ENCODE measurements at regions not wholly inside any gene's neighbourhood (a gene's known extent, or its start where the extent isn't known, plus 50 kb on each side); places are given as distances from the start of the nearest gene placed in this dataset.

- H3K9me3 ChIP-seq (ENCODE audit: control insufficient read depth, low read length, poor library complexity, severe bottlenecking), result no peaks in the 10 kb centered on the region
- Mint-ChIP-seq H3K27me3 (no peaks in the 10 kb centered on the region), H3K27ac (no peak overlapping the region), H3K36me3 (ENCODE audit: low read depth) (no peaks in the 10 kb centered on the region), H3K4me1 (no peaks in the 10 kb centered on the region), H3K4me3 (no peak overlapping the region)
- DNase-seq, result no peak
- ATAC-seq, result no peak
Observed at GRCh38 chr3:168467115-168467714, 371.5 kb upstream of the GOLIM4 start.

GRCh38 chr3:168461793-168462192 lies 366.1 kb upstream of the GOLIM4 start:
- DNase-seq, result no peak
- no peak for ATAC-seq
- Mint-ChIP-seq H3K36me3 (ENCODE audit: low read depth) (no peaks in the 10 kb centered on the region), H3K27ac (no peak overlapping the region), H3K4me3 (no peak overlapping the region), H3K4me1 (no peaks in the 10 kb centered on the region), H3K27me3 (no peaks in the 10 kb centered on the region)
- no peaks in the 10 kb centered on the region for H3K9me3 ChIP-seq (ENCODE audit: control insufficient read depth, low read length, poor library complexity, severe bottlenecking)

GRCh38 chr3:168459226-168459784 lies 363.6 kb upstream of the GOLIM4 start:
- Mint-ChIP-seq H3K36me3 (ENCODE audit: low read depth) (no peaks in the 10 kb centered on the region), H3K27me3 (no peaks in the 10 kb centered on the region), H3K4me3 (no peak overlapping the region), H3K27ac (no peak overlapping the region), H3K4me1 (no peaks in the 10 kb centered on the region)
- ATAC-seq (no peak), DNase-seq (no peak)
- no peaks in the 10 kb centered on the region for H3K9me3 ChIP-seq (ENCODE audit: control insufficient read depth, low read length, poor library complexity, severe bottlenecking)

GRCh38 chr3:168457954-168458539 lies 362.3 kb upstream of the GOLIM4 start:
- H3K4me3 Mint-ChIP-seq, result no peak overlapping the region
- no peaks in the 10 kb centered on the region for H3K4me1 Mint-ChIP-seq
- H3K27ac Mint-ChIP-seq, result no peak overlapping the region
- DNase-seq, result no peak
- no peak for ATAC-seq
- no peaks in the 10 kb centered on the region for H3K27me3 Mint-ChIP-seq
- H3K36me3 Mint-ChIP-seq (ENCODE audit: low read depth), result no peaks in the 10 kb centered on the region
- H3K9me3 ChIP-seq (ENCODE audit: control insufficient read depth, low read length, poor library complexity, severe bottlenecking), result no peaks in the 10 kb centered on the region

GRCh38 chr3:168455814-168456213 lies 360.1 kb upstream of the GOLIM4 start:
- Mint-ChIP-seq H3K4me3 (no peak overlapping the region), H3K27me3 (no peaks in the 10 kb centered on the region), H3K36me3 (ENCODE audit: low read depth) (no peaks in the 10 kb centered on the region), H3K27ac (no peak overlapping the region), H3K4me1 (no peaks in the 10 kb centered on the region)
- DNase-seq, result no peak
- no peak for ATAC-seq
- H3K9me3 ChIP-seq (ENCODE audit: control insufficient read depth, low read length, poor library complexity, severe bottlenecking), result no peaks in the 10 kb centered on the region

- ATAC-seq (no peak), DNase-seq (no peak)
- no peaks in the 10 kb centered on the region for H3K9me3 ChIP-seq (ENCODE audit: control insufficient read depth, low read length, poor library complexity, severe bottlenecking)
- H3K27me3 Mint-ChIP-seq, result no peaks in the 10 kb centered on the region
- no peak overlapping the region for H3K27ac Mint-ChIP-seq
- no peaks in the 10 kb centered on the region for H3K4me1 Mint-ChIP-seq
- no peak overlapping the region for H3K4me3 Mint-ChIP-seq
- no peaks in the 10 kb centered on the region for H3K36me3 Mint-ChIP-seq (ENCODE audit: low read depth)
Observed at GRCh38 chr3:168453623-168454022, 357.9 kb upstream of the GOLIM4 start.

- no peaks in the 10 kb centered on the region for H3K36me3 Mint-ChIP-seq (ENCODE audit: low read depth)
- H3K9me3 ChIP-seq (ENCODE audit: control insufficient read depth, low read length, poor library complexity, severe bottlenecking), result no peaks in the 10 kb centered on the region
- no peak for DNase-seq
- H3K27ac Mint-ChIP-seq, result no peak overlapping the region
- H3K4me1 Mint-ChIP-seq, result no peaks in the 10 kb centered on the region
- H3K27me3 Mint-ChIP-seq, result no peaks in the 10 kb centered on the region
- ATAC-seq, result no peak
- no peak overlapping the region for H3K4me3 Mint-ChIP-seq
Observed at GRCh38 chr3:168443965-168444364, 348.2 kb upstream of the GOLIM4 start.

GRCh38 chr3:168442502-168442901 lies 346.8 kb upstream of the GOLIM4 start:
- Mint-ChIP-seq H3K4me1 (no peaks in the 10 kb centered on the region), H3K4me3 (no peak overlapping the region), H3K36me3 (ENCODE audit: low read depth) (no peaks in the 10 kb centered on the region), H3K27me3 (no peaks in the 10 kb centered on the region), H3K27ac (no peak overlapping the region)
- ATAC-seq (no peak), DNase-seq (no peak)
- H3K9me3 ChIP-seq (ENCODE audit: control insufficient read depth, low read length, poor library complexity, severe bottlenecking), result no peaks in the 10 kb centered on the region

GRCh38 chr3:168436245-168436724 lies 340.6 kb upstream of the GOLIM4 start:
- DNase-seq (no peak), ATAC-seq (no peak)
- Mint-ChIP-seq H3K27ac (no peak overlapping the region), H3K4me3 (no peak overlapping the region), H3K4me1 (no peaks in the 10 kb centered on the region), H3K27me3 (no peaks in the 10 kb centered on the region), H3K36me3 (ENCODE audit: low read depth) (no peaks in the 10 kb centered on the region)
- H3K9me3 ChIP-seq (ENCODE audit: control insufficient read depth, low read length, poor library complexity, severe bottlenecking), result no peaks in the 10 kb centered on the region

- no peak for DNase-seq
- H3K4me1 Mint-ChIP-seq, result no peaks in the 10 kb centered on the region
- H3K9me3 ChIP-seq (ENCODE audit: control insufficient read depth, low read length, poor library complexity, severe bottlenecking), result no peaks in the 10 kb centered on the region
Observed at GRCh38 chr3:168431491-168431890, 335.8 kb upstream of the GOLIM4 start.

GRCh38 chr3:168427835-168428475 lies 332.2 kb upstream of the GOLIM4 start:
- ATAC-seq (no peak), DNase-seq (no peak)
- no peaks in the 10 kb centered on the region for H3K4me1 Mint-ChIP-seq
- no peak overlapping the region for H3K27ac Mint-ChIP-seq
- no peaks in the 10 kb centered on the region for H3K27me3 Mint-ChIP-seq
- no peaks in the 10 kb centered on the region for H3K36me3 Mint-ChIP-seq (ENCODE audit: low read depth)
- no peaks in the 10 kb centered on the region for H3K9me3 ChIP-seq (ENCODE audit: control insufficient read depth, low read length, poor library complexity, severe bottlenecking)
- H3K4me3 Mint-ChIP-seq, result no peak overlapping the region

More at GRCh38 chr3:168431491-168431890, 335.8 kb upstream of the GOLIM4 start:
- ATAC-seq, result no peak
- Mint-ChIP-seq H3K4me3 (no peak overlapping the region), H3K27ac (no peak overlapping the region), H3K36me3 (ENCODE audit: low read depth) (no peaks in the 10 kb centered on the region), H3K27me3 (no peaks in the 10 kb centered on the region)

- H3K27ac Mint-ChIP-seq, result no peak overlapping the region
- ATAC-seq (no peak), DNase-seq (no peak)
- H3K4me1 Mint-ChIP-seq, result no peaks in the 10 kb centered on the region
- no peaks in the 10 kb centered on the region for H3K27me3 Mint-ChIP-seq
- H3K9me3 ChIP-seq (ENCODE audit: control insufficient read depth, low read length, poor library complexity, severe bottlenecking), result no peaks in the 10 kb centered on the region
- no peak overlapping the region for H3K4me3 Mint-ChIP-seq
- no peaks in the 10 kb centered on the region for H3K36me3 Mint-ChIP-seq (ENCODE audit: low read depth)
Observed at GRCh38 chr3:168427156-168427555, 331.4 kb upstream of the GOLIM4 start.

- DNase-seq (no peak), ATAC-seq (no peak)
- H3K27me3 Mint-ChIP-seq, result no peaks in the 10 kb centered on the region
- no peaks in the 10 kb centered on the region for H3K4me1 Mint-ChIP-seq
- no peaks in the 10 kb centered on the region for H3K36me3 Mint-ChIP-seq (ENCODE audit: low read depth)
- H3K27ac Mint-ChIP-seq, result no peak overlapping the region
- no peaks in the 10 kb centered on the region for H3K9me3 ChIP-seq (ENCODE audit: control insufficient read depth, low read length, poor library complexity, severe bottlenecking)
- H3K4me3 Mint-ChIP-seq, result no peak overlapping the region
Observed at GRCh38 chr3:168425936-168426595, 330.3 kb upstream of the GOLIM4 start.

Measured in T-helper 17 cell (primary cell).